ENCODE measurements at regions not wholly inside any gene's neighbourhood (a gene's known extent, or its start where the extent isn't known, plus 50 kb on each side); places are given as distances from the start of the nearest gene placed in this dataset.

- WGBS, 3 donors, result 85 to 93% (median 89%) methylated on average over 2 of the region's 2 CpGs
- no peak for TF ChIP-seq EP300 (IDR thresholded peaks at IDR 0.05)
- no peak for TF ChIP-seq POLR2A (IDR thresholded peaks at IDR 0.05)
- no peak for TF ChIP-seq CTCF (IDR thresholded peaks at IDR 0.05)
Measured at GRCh38 chr22:47515384-47516125, 753.1 kb downstream of the TBC1D22A start.

GRCh38 chr22:47512617-47513016 is 750.2 kb downstream of the TBC1D22A start:
- WGBS, 3 donors, result 74 to 78% (median 76%) methylated on average over 2 of the region's 2 CpGs
- intact Hi-C loops (cut with DNase I), result no loop called here
- Histone ChIP-seq H3K9me3 (no peaks in the 10 kb centered on the region), H3K36me3 (no peaks in the 10 kb centered on the region), H3K27me3 (no peaks in the 10 kb centered on the region), H3K27ac (no peak overlapping the region), H3K4me3 (no peak overlapping the region), H3K4me1 (ENCODE audit: insufficient read depth) (no peaks in the 10 kb centered on the region)
- no peak for TF ChIP-seq POLR2A (IDR thresholded peaks at IDR 0.05)
- no peak for TF ChIP-seq CTCF (IDR thresholded peaks at IDR 0.05)
- no peak for TF ChIP-seq EP300 (IDR thresholded peaks at IDR 0.05)
- no peak for DNase-seq

More at GRCh38 chr22:47515384-47516125, 753.1 kb downstream of the TBC1D22A start:
- Histone ChIP-seq H3K27me3 (no peaks in the 10 kb centered on the region), H3K4me1 (ENCODE audit: insufficient read depth) (no peaks in the 10 kb centered on the region), H3K36me3 (no peaks in the 10 kb centered on the region), H3K27ac (no peak overlapping the region), H3K9me3 (no peaks in the 10 kb centered on the region), H3K4me3 (no peak overlapping the region)
- intact Hi-C loops (cut with DNase I), result no loop called here
- DNase-seq, result no peak

- H3K36me3 ChIP-seq, result no peaks in the 10 kb centered on the region
- H3K27ac ChIP-seq, result no peak overlapping the region
- TF ChIP-seq CTCF (IDR thresholded peaks at IDR 0.05) (no peak), EP300 (IDR thresholded peaks at IDR 0.05) (no peak), POLR2A (IDR thresholded peaks at IDR 0.05) (no peak)
- DNase-seq, result no peak
- no peaks in the 10 kb centered on the region for H3K27me3 ChIP-seq
- H3K4me3 ChIP-seq, result no peak overlapping the region
- WGBS, 3 donors, result 66 to 73% (median 69%) methylated on average over 3 of the region's 3 CpGs
- no peaks in the 10 kb centered on the region for H3K9me3 ChIP-seq
- intact Hi-C loops (cut with DNase I), result no loop called here
- no peaks in the 10 kb centered on the region for H3K4me1 ChIP-seq (ENCODE audit: insufficient read depth)
Measured at GRCh38 chr22:47504962-47505361, 742.5 kb downstream of the TBC1D22A start.

- no peaks in the 10 kb centered on the region for H3K9me3 ChIP-seq
- intact Hi-C loops (cut with DNase I), result no loop called here
- DNase-seq, result no peak
- WGBS, 3 donors, result 75 to 83% (median 80%) methylated on average over 8 of the region's 8 CpGs
- H3K27me3 ChIP-seq, result no peaks in the 10 kb centered on the region
- H3K36me3 ChIP-seq, result no peaks in the 10 kb centered on the region
- H3K4me3 ChIP-seq, result no peak overlapping the region
- TF ChIP-seq EP300 (IDR thresholded peaks at IDR 0.05) (no peak), CTCF (IDR thresholded peaks at IDR 0.05) (no peak), POLR2A (IDR thresholded peaks at IDR 0.05) (no peak)
- no peak overlapping the region for H3K27ac ChIP-seq
- H3K4me1 ChIP-seq (ENCODE audit: insufficient read depth), result no peaks in the 10 kb centered on the region
Measured at GRCh38 chr22:47498969-47499495, 736.6 kb downstream of the TBC1D22A start.
